LNCaP clone FGC (cell line): ENCODE measurements at regions not wholly inside any gene's neighbourhood (a gene's known extent, or its start where the extent isn't known, plus 50 kb on each side); places are given as distances from the start of the nearest gene placed in this dataset.

Experiments
- DNase-seq: peaks from one replicate; pipeline ENCODE4 v3.0.0-alpha.2; 2011; ENCODE audit warnings: low read depth
- H3K4me3 ChIP-seq: 2 replicates; pipeline ENCODE4 v1.5.1; 2011; ENCODE audit warnings: mild to moderate bottlenecking, low read depth, low read length, control low read depth
- TF ChIP-seq, protein P1 (sequence below): IDR thresholded peaks from 2 replicates; pipeline ENCODE4 v1.5.1; 2012; ENCODE audit warnings: mild to moderate bottlenecking; ENCODE audit not compliant: control insufficient read depth, insufficient read depth; ENCODE audit errors: extremely low read depth

- DNase-seq = no peak
- TF ChIP-seq, protein P1, sequence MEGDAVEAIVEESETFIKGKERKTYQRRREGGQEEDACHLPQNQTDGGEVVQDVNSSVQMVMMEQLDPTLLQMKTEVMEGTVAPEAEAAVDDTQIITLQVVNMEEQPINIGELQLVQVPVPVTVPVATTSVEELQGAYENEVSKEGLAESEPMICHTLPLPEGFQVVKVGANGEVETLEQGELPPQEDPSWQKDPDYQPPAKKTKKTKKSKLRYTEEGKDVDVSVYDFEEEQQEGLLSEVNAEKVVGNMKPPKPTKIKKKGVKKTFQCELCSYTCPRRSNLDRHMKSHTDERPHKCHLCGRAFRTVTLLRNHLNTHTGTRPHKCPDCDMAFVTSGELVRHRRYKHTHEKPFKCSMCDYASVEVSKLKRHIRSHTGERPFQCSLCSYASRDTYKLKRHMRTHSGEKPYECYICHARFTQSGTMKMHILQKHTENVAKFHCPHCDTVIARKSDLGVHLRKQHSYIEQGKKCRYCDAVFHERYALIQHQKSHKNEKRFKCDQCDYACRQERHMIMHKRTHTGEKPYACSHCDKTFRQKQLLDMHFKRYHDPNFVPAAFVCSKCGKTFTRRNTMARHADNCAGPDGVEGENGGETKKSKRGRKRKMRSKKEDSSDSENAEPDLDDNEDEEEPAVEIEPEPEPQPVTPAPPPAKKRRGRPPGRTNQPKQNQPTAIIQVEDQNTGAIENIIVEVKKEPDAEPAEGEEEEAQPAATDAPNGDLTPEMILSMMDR = no peak
- H3K4me3 ChIP-seq = no peak overlapping the region
Measured at GRCh38 chr9:111144741-111145140, 106.5 kb upstream of the LPAR1 start.

DNA sequence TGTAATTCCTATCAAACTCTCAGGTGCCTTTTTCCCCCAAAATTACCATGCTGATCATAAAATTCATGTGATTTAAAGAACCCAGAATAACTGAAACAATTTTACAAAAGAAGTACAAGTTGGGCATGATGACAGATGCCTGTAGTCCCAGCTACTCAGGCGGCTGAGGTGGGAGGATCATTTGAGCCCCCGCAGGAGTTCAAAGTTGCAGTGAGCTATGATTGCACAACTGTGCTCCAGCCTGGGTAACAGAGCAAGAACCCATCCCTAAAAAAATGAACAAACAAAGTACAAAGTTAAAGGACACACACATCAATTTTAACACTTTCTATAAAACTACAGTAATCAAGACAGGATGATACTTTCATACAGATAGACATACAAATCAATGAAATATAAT is 97.9 kb upstream of the LPAR1 start:
- no peak for DNase-seq
- TF ChIP-seq, protein P1 = no peak

DNA sequence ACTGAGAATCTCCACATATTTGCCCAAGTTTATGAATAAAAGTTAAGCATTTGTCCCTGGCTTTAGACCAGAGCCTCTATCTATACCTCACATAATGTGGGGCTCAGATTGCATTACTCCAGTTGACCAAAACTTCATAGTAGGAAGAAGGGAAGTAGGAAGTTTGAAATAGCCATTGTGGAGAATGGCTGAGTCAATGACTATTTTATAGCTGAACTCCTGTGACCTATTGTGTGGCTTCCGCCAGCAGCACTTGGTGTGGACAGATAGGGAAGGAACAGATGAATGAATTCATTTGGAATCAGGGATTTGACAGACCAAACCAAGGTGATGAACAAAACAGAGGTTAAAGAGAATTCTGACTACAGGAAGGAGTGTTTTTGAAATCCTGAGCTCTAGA is 92.9 kb upstream of the LPAR1 start:
- TF ChIP-seq, protein P1 = no peak
- no peak for DNase-seq
- no peak overlapping the region for H3K4me3 ChIP-seq

More for the DNA sequence above, 97.9 kb upstream of the LPAR1 start:
- H3K4me3 ChIP-seq = no peak overlapping the region

GRCh38 chr9:111120526-111120925 is 82.3 kb upstream of the LPAR1 start:
- DNase-seq = no peak
- no peak overlapping the region for H3K4me3 ChIP-seq
- TF ChIP-seq, protein P1 = no peak

GRCh38 chr9:111118256-111118948 is 80.1 kb upstream of the LPAR1 start:
- TF ChIP-seq, protein P1 = no peak
- no peak for DNase-seq
- no peak overlapping the region for H3K4me3 ChIP-seq

GRCh38 chr9:111114486-111114885 is 76.2 kb upstream of the LPAR1 start:
- DNase-seq = no peak
- TF ChIP-seq, protein P1 = no peak
- H3K4me3 ChIP-seq = no peak overlapping the region

DNA sequence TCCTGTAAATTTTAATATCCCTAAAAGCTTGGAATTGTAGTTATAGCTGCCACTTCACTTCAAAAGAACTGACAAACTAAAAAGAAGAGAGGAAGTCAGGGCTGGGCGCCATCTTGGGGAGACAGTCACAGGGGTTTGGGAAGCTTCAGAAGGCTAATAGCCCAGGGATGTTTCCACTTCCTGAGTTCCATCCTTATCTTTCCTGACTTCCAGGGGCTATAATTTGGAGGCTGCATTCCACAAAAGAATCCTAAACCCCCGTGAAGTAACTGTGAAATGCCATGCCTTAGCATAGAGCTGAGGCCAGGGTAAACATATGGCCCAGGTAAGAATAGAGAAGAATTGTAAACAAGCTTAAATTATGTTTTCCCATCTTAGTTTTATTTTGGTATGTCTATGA is 75.4 kb upstream of the LPAR1 start:
- TF ChIP-seq, protein P1 = no peak
- DNase-seq = no peak

More for the DNA sequence above, 75.4 kb upstream of the LPAR1 start:
- no peak overlapping the region for H3K4me3 ChIP-seq
